ENCODE measurements at regions not wholly inside any gene's neighbourhood (a gene's known extent, or its start where the extent isn't known, plus 50 kb on each side); places are given as distances from the start of the nearest gene placed in this dataset.

DNA sequence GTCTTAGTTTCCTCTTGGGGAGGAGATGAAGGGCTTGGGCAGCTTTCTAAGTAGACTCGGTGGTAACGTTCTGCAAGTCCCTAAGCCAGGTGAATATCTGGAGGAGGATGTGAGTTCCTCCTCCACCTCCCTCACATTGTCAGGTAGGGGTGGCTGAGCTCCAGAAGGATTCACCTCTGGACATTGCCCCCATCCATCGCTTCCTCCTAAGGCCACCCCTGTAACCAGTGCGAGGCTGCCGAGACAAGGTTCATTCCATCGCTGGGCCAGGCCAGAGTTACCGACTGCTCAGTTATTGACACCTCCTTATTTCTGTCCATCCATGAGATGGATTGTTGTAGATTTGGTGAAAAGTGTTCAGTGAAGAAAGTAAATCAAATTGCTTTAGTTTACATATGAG, 334.1 kb upstream of the KLF6 start:
- DNase-seq (ENCODE audit: low read depth), result no peak
- H3K4me3 ChIP-seq (ENCODE audit: low read length), result no peak overlapping the region
- TF ChIP-seq, protein P1, sequence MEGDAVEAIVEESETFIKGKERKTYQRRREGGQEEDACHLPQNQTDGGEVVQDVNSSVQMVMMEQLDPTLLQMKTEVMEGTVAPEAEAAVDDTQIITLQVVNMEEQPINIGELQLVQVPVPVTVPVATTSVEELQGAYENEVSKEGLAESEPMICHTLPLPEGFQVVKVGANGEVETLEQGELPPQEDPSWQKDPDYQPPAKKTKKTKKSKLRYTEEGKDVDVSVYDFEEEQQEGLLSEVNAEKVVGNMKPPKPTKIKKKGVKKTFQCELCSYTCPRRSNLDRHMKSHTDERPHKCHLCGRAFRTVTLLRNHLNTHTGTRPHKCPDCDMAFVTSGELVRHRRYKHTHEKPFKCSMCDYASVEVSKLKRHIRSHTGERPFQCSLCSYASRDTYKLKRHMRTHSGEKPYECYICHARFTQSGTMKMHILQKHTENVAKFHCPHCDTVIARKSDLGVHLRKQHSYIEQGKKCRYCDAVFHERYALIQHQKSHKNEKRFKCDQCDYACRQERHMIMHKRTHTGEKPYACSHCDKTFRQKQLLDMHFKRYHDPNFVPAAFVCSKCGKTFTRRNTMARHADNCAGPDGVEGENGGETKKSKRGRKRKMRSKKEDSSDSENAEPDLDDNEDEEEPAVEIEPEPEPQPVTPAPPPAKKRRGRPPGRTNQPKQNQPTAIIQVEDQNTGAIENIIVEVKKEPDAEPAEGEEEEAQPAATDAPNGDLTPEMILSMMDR (IDR thresholded peaks at IDR 0.05; ENCODE audit: insufficient read depth, low read depth, low read length, missing control alignments), result no peak

GRCh38 chr10:4117604-4118003, 332.6 kb upstream of the KLF6 start:
- TF ChIP-seq, protein P1 (IDR thresholded peaks at IDR 0.05; ENCODE audit: insufficient read depth, low read depth, low read length, missing control alignments), result no peak
- DNase-seq (ENCODE audit: low read depth), result no peak
- H3K4me3 ChIP-seq (ENCODE audit: low read length), result no peak overlapping the region

GRCh38 chr10:4111643-4112042, 326.6 kb upstream of the KLF6 start:
- no peak overlapping the region for H3K4me3 ChIP-seq (ENCODE audit: low read length)
- DNase-seq (ENCODE audit: low read depth), result no peak
- TF ChIP-seq, protein P1 (IDR thresholded peaks at IDR 0.05; ENCODE audit: insufficient read depth, low read depth, low read length, missing control alignments), result no peak

DNA sequence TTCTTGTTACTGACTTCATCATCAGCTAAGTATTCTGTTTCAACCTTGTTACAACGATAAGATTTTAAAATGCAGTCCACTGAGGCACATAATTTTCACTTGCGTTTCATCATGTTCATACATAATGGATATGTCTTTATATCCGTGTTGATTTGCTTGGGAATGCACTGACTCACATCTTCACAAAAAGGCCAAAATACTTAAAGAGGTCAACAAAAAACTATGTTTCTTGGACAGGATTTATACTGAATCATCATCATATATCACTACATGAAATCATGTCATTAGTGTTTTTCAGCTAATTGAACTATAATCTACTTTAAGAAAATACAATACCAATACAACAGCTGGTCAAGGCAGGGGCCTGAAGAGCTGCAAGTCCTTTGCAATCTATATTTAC, 324.5 kb upstream of the KLF6 start:
- DNase-seq (ENCODE audit: low read depth), result no peak
- H3K4me3 ChIP-seq (ENCODE audit: low read length), result no peak overlapping the region
- TF ChIP-seq, protein P1 (IDR thresholded peaks at IDR 0.05; ENCODE audit: insufficient read depth, low read depth, low read length, missing control alignments), result no peak

GRCh38 chr10:4108693-4109092, 323.7 kb upstream of the KLF6 start:
- TF ChIP-seq, protein P1 (IDR thresholded peaks at IDR 0.05; ENCODE audit: insufficient read depth, low read depth, low read length, missing control alignments), result no peak
- DNase-seq (ENCODE audit: low read depth), result no peak
- no peak overlapping the region for H3K4me3 ChIP-seq (ENCODE audit: low read length)

- no peak overlapping the region for H3K4me3 ChIP-seq (ENCODE audit: low read length)
- DNase-seq (ENCODE audit: low read depth), result no peak
- TF ChIP-seq, protein P1 (IDR thresholded peaks at IDR 0.05; ENCODE audit: insufficient read depth, low read depth, low read length, missing control alignments), result no peak
Observed at GRCh38 chr10:4107285-4107851, 322.4 kb upstream of the KLF6 start.

- DNase-seq (ENCODE audit: low read depth), result no peak
- TF ChIP-seq, protein P1 (IDR thresholded peaks at IDR 0.05; ENCODE audit: insufficient read depth, low read depth, low read length, missing control alignments), result no peak
Observed at GRCh38 chr10:4103603-4104002, 318.6 kb upstream of the KLF6 start.

More at GRCh38 chr10:4103603-4104002, 318.6 kb upstream of the KLF6 start:
- H3K4me3 ChIP-seq (ENCODE audit: low read length), result no peak overlapping the region
